GM19395 (cell line): ENCODE measurements at regions not wholly inside any gene's neighbourhood (a gene's known extent, or its start where the extent isn't known, plus 50 kb on each side); places are given as distances from the start of the nearest gene placed in this dataset.

ENCODE experiments used
- ATAC-seq: cut with Tn5 transposase; IDR thresholded peaks from one replicate; pipeline ENCODE4 v1.9.1; 2021; ENCODE audit warnings: mild to moderate bottlenecking, moderate library complexity; ENCODE audit not compliant: unreplicated experiment

GRCh38 chr20:39670988-39671387 lies 708.8 kb downstream of the DHX35 start:
- no peak for ATAC-seq

- ATAC-seq: no peak
Measured at GRCh38 chr20:39669659-39670058, 707.5 kb downstream of the DHX35 start.

DNA sequence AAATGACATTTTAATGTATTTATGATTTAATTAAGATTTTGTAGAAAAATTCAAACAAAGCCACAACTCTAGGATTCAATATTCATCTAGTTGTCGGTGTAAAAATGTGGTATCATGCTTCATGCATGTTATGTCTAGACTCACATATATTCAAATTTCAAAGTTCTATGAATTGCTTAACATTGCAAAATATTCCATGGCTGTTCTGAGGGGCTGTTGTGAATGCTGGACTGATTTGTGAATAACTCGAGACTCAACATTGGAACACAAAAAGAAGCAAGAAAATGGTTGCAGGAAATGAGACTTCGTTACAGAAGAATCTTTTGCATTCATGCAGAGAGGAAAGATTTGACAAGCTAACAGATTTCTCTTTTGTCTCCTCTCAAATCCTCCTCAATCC lies 705.9 kb downstream of the DHX35 start:
- no peak for ATAC-seq

DNA sequence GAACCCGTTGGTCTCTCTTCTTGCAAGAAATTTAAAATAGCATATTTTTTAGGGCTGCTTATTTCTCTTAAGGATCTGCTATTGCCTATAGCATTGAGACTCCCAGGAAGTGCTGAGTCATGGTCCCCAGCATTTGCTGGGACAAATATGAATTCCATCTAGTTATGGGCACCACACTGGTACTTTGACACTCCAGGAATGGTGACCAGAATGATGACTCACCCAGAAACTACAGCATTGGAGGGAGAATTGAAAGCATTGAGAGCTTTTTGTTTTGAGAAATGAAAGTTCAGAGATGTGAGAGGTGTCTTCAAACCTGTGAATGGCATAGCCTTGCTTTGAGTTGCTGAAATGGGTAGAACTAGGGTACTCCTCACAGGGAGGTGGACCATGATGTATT lies 699.7 kb downstream of the DHX35 start:
- no peak for ATAC-seq

GRCh38 chr20:39660965-39661364 lies 698.8 kb downstream of the DHX35 start:
- ATAC-seq: no peak

DNA sequence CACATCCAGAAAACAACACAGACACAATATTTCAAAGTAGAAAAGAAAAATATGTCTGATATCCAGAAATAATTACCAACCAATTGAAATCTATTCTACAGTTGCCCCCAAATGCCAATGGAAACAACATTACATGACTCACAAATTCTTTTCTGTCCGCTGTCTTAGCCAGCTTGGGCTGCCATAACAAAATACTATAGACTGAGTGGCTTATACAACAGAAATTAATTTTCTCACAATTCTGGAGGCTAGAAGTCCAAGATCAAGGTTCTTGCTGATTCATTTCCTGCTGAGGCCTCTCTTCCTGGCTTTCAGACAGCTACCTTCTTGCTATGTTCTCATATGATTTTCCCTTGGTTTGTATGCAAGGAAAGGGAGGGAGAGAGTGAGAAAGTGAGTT lies 698.1 kb downstream of the DHX35 start:
- ATAC-seq: no peak

GRCh38 chr20:39658662-39659409 lies 696.7 kb downstream of the DHX35 start:
- ATAC-seq: no peak

DNA sequence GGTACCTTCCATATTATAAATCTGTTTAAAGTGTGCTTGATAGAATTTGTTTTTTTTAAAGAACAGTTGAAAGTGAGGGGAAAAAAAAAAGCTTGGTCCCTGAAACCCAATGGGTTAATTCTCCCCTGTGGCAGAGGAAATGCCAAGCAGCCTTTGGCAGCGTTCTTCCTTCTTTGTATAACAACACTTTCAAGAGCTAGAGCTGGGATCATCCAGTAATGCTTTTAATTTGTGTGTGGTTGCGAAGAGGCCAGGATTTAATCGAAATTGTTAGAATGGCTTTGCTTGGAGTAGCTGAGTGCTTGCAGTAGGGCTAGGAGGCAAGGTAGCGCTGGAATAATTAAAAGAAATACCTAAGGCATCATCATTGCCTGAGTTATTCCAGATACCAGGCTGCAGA lies 692.0 kb downstream of the DHX35 start:
- no peak for ATAC-seq

DNA sequence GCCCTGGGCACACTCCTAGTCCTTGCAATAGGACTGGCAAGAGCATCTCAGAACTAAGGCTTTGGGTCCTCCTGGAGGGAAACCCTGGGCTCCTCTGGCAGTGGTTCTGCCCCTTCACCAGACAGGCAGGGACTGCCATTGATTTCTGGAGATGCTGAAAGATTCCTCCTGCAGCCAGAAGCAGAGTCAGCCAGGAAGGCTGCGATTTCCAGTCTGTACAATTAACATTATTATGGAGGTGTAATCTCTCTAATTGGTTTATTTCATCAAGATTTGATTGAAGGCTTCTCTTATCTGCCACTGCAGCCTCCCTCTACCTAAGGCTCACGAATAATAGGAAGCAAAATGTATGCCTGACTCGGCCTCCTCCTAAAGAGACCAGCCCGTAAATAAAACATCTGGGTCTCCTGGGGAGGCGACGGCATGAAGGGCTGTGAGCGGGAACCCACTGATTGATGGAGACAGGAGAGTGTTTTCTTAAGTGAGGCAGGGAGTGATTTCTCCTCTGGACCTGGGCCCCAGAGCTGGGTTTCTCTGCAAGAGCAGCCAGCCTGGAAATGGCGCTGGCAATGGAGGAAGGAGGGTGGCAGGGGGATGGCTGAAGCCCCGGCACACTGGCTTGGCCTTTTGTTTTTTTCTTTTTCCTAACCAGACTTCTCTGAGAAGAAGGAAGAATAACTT lies 689.6 kb downstream of the DHX35 start:
- ATAC-seq: no peak

GRCh38 chr20:39646874-39647413 lies 684.8 kb downstream of the DHX35 start:
- no peak for ATAC-seq

GRCh38 chr20:39645131-39645530 lies 683.0 kb downstream of the DHX35 start:
- ATAC-seq: no peak

- ATAC-seq: no peak
Measured at GRCh38 chr20:39643292-39643691, 681.1 kb downstream of the DHX35 start.

GRCh38 chr20:39641423-39641822 lies 679.3 kb downstream of the DHX35 start:
- no peak for ATAC-seq

DNA sequence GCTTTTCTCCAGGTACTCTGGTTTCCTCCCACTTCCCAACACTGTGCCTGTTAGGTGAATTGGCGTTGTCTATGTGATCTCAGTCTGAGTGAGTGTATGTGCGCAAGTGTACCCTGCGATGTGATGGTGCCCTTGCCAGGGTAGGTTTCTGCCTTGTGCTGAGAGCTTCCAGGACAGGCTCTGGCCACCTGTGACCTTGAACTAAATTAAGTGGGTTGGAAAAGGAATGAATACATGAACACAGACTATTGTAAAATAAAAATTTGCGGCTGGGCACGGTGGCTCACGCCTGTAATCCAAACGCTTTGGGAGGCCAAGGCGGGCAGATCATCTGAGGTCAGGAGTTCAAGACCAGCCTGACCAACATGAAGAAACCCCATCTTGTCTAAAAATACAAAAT lies 678.0 kb downstream of the DHX35 start:
- ATAC-seq: no peak

DNA sequence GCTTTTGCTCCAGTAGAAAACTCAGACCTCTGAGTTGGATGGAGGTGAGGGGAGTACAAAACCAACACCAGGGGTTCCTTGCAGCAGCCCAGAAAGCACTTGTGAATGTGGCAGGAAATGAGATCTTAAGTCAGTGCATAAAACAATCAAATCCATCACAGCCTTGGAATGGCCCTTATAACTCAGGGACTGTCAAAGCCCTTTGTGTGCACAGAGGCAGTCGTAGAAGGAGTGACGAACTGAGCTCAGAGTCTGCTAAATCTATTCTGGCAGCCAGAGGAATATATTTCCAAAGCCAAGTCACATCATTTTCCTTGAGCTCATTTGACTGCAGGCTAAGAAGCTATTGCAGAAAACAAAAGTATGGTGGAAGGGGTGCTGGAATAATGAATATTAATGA lies 676.6 kb downstream of the DHX35 start:
- ATAC-seq: no peak

GRCh38 chr20:39633689-39634088 lies 671.5 kb downstream of the DHX35 start:
- ATAC-seq: no peak

- ATAC-seq: no peak
Measured at GRCh38 chr20:39632757-39633156, 670.6 kb downstream of the DHX35 start.

DNA sequence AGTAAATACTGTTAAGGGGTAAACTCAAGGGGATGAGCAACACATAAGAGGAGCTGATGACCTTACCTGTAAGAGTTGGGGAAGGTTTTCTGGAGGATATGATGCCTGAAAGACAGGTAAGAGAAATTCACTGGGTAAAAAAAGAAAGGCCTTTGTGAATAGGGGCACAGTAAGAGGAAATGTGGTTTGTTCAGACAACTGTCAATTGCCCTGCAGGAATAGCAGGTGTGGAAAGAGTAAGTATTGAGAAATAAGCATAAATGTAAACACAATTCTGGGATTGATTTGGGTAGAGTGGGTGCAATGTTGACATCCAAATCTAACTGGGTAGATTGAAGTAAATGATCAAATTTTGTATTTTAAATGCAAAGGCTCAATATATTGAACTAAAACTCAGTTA lies 670.0 kb downstream of the DHX35 start:
- ATAC-seq: no peak

GRCh38 chr20:39631557-39631956 lies 669.4 kb downstream of the DHX35 start:
- ATAC-seq: no peak

DNA sequence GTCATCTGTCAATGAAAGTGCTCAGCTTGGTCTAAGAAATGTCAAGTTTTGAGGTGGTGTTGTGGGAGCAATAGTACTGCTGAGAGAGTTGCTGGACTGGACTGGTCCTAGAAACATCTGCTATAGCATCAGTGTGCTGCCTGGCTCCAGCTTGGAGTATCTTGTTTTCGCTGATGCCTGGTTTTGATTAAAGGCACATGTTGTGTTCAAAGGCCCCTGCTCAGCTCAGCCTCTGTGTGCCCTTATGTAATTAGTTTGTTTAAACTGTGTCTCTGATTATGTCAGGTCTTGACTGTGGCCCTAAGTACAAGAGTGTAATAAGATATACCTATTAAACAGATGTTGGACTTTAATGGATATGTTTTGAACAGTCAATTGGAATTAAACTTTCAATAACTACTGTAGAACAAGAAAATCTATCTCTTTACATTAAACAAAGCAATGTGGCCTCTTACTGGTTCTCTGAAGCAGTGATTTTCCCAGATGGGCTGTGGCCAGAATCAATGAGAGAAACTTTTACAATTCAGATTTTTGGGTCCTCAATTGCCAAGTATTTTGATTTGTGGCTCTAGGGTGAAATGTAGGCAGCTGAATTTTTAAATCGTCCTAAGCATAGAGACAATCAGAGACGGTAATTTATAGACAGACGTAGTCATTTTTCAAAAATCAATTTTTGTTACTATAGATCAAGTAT lies 668.2 kb downstream of the DHX35 start:
- ATAC-seq: no peak

GRCh38 chr20:39627765-39628164 lies 665.6 kb downstream of the DHX35 start:
- no peak for ATAC-seq

- no peak for ATAC-seq
Measured at GRCh38 chr20:39624316-39624715, 662.2 kb downstream of the DHX35 start.
